GM12878 (cell line): ENCODE measurements at regions not wholly inside any gene's neighbourhood (a gene's known extent, or its start where the extent isn't known, plus 50 kb on each side); places are given as distances from the start of the nearest gene placed in this dataset.

Experiments
- ATAC-seq: fragments of 200-7000 bp; cut with Tn5 transposase; 3 replicates; pipeline ENCODE4 v1.9.1; 2020; ENCODE audit warnings: mild to moderate bottlenecking, moderate library complexity
- BruUV-seq: library from RNA; stranded (reverse); fragments of 400-500 nt; replicated peaks from 2 replicates; lab custom pipeline; 2021; lab: Mats Ljungman, UMichigan
- CTCF ChIA-PET: fragments of 300-600 bp; sonication (Branson Sonifier 250); formaldehyde crosslinking; extraction: SDS; loops from one replicate; lab custom pipeline; 2021; ENCODE audit warnings: inconsistent platforms; lab: Yijun Ruan, JAX
- POLR2A ChIA-PET: fragments of 350-600 bp; formaldehyde crosslinking; extraction: SDS; loops from one replicate; lab custom pipeline; 2021; ENCODE audit warnings: inconsistent platforms; lab: Charles Lee
- RAD21 ChIA-PET: fragments of 300-600 bp; sonication (Branson Sonifier 250); formaldehyde crosslinking; loops from one replicate; lab custom pipeline; 2023; ENCODE audit warnings: antibody characterized with exemption; ENCODE audit not compliant: unreplicated experiment; lab: Charles Lee
- SMC1A ChIA-PET: fragments of 300-600 bp; sonication (Branson Sonifier 250); formaldehyde crosslinking; loops from one replicate; lab custom pipeline; 2023; ENCODE audit not compliant: unreplicated experiment, uncharacterized antibody; lab: Charles Lee
- DNase-seq: peaks from one replicate; pipeline ENCODE4 v3.0.0-alpha.2; 2011; ENCODE audit warnings: low read depth, low spot score
- FAIRE-seq: peaks from 3 replicates; lab custom pipeline; 2011; peaks lifted over from hg19 to GRCh38; lab: Jason Lieb, UNC
- H2AFZ ChIP-seq: 2 replicates; pipeline ENCODE4 v1.6.0; 2011; ENCODE audit warnings: low read depth, low read length, control low read depth; ENCODE audit not compliant: control insufficient read depth
- H3K27ac ChIP-seq: 2 replicates; pipeline ENCODE4 v1.5.1; 2011; ENCODE audit warnings: control low read depth; ENCODE audit not compliant: control insufficient read depth, insufficient read depth
- H3K27me3 ChIP-seq, 2 experiments: replicated peaks in 1 of 2; 2 replicates each; pipeline versions ENCODE4 v1.6.0 to v1.6.1; 2011; ENCODE audit warnings: low read length in 1 of 2; ENCODE audit not compliant: control insufficient read depth in 2 of 2, insufficient read depth in 2 of 2
- H3K36me3 ChIP-seq, 2 experiments: 2 replicates each; pipeline ENCODE4 v1.5.1; 2011; ENCODE audit warnings: low read length in 1 of 2; ENCODE audit not compliant: control insufficient read depth in 2 of 2, insufficient read depth in 2 of 2
- H3K4me1 ChIP-seq: 2 replicates; pipeline ENCODE4 v1.6.1; 2011; ENCODE audit warnings: mild to moderate bottlenecking, low read length, moderate library complexity, mixed read lengths; ENCODE audit not compliant: control insufficient read depth, insufficient read depth
- H3K4me2 ChIP-seq: 2 replicates; pipeline ENCODE4 v1.6.0; 2011; ENCODE audit warnings: control low read depth; ENCODE audit not compliant: control insufficient read depth, insufficient read depth
- H3K4me3 ChIP-seq: fragments of 200-600 bp; sonication (generic); 2 replicates; pipeline ENCODE4 v1.5.1; 2016
- H3K79me2 ChIP-seq: 2 replicates; pipeline ENCODE4 v1.6.0; 2011; ENCODE audit warnings: low read length; ENCODE audit not compliant: control insufficient read depth, insufficient read depth
- H3K9ac ChIP-seq: 2 replicates; pipeline ENCODE4 v1.8.0; 2011; ENCODE audit warnings: low read length, control low read depth, mixed read lengths; ENCODE audit not compliant: control insufficient read depth, insufficient read depth
- H3K9me3 ChIP-seq: replicated peaks from 3 replicates; pipeline ENCODE4 v1.5.1; 2011; ENCODE audit warnings: mild to moderate bottlenecking, low read length; ENCODE audit not compliant: control insufficient read depth, insufficient read depth
- H4K20me1 ChIP-seq: 2 replicates; pipeline ENCODE4 v1.6.0; 2011; ENCODE audit not compliant: control insufficient read depth, insufficient read depth
- ATF3 ChIP-seq: IDR thresholded peaks from 2 replicates; pipeline ENCODE4 v1.6.1; 2011; ENCODE audit warnings: low read depth, mild to moderate bottlenecking, low read length, moderate library complexity, borderline replicate concordance; ENCODE audit errors: extremely low read depth
- ATF7 ChIP-seq: fragments of 450-650 bp; IDR thresholded peaks from 2 replicates; pipeline ENCODE4 v1.6.1; 2016; ENCODE audit warnings: low read depth, mild to moderate bottlenecking
- BRCA1 ChIP-seq: IDR thresholded peaks from 2 replicates; pipeline ENCODE4 v1.6.1; 2011; ENCODE audit warnings: low read depth, low read length, improper control_type of control experiment
- ETV6 ChIP-seq, 2 experiments: fragments of 450-650 bp in 1 of 2; IDR thresholded peaks in 1 of 2; conservative IDR thresholded peaks in 1 of 2; 2 replicates each; pipeline ENCODE4 v1.6.1; 2014; ENCODE audit warnings: antibody characterized with exemption in 1 of 2, borderline replicate concordance in 1 of 2, low read depth in 1 of 2, mild to moderate bottlenecking in 1 of 2, moderate library complexity in 1 of 2
- HCFC1 ChIP-seq: fragments of 150-350 bp; IDR thresholded peaks from 2 replicates; pipeline ENCODE4 v1.6.1; 2014; ENCODE audit warnings: low read length
- IKZF2 ChIP-seq, 2 experiments: fragments of 450-650 bp; IDR thresholded peaks; 2 replicates each; pipeline ENCODE4 v1.6.1; 2017; ENCODE audit warnings: mild to moderate bottlenecking in 2 of 2, moderate library complexity in 2 of 2
- JUND ChIP-seq: IDR thresholded peaks from 2 replicates; pipeline ENCODE4 v1.6.1; 2012; ENCODE audit warnings: low read depth, mild to moderate bottlenecking, low read length, improper control_type of control experiment, moderate library complexity
- MEF2A ChIP-seq: IDR thresholded peaks from 2 replicates; pipeline ENCODE4 v1.6.1; 2011; ENCODE audit warnings: low read depth, mild to moderate bottlenecking, low read length, moderate library complexity; ENCODE audit not compliant: insufficient read depth
- MTA3 ChIP-seq: IDR thresholded peaks from 2 replicates; pipeline ENCODE4 v1.6.1; 2012; ENCODE audit warnings: low read length, inconsistent platforms, borderline replicate concordance
- NR2C1 ChIP-seq: fragments of 450-650 bp; IDR thresholded peaks from 2 replicates; pipeline ENCODE4 v1.6.1; 2017; ENCODE audit warnings: antibody characterized with exemption, mild to moderate bottlenecking, moderate library complexity
- RAD21 ChIP-seq: IDR thresholded peaks from 2 replicates; pipeline ENCODE4 v1.6.1; 2011; ENCODE audit warnings: mild to moderate bottlenecking, low read depth, low read length, moderate library complexity; ENCODE audit not compliant: insufficient read depth
- RELA ChIP-seq: fragments of 450-650 bp; IDR thresholded peaks from 2 replicates; pipeline ENCODE4 v1.8.0; 2014; ENCODE audit warnings: borderline replicate concordance; ENCODE audit not compliant: partially characterized antibody
- RFX5 ChIP-seq: IDR thresholded peaks from 2 replicates; pipeline ENCODE4 v1.6.1; 2011; ENCODE audit warnings: low read depth, low read length, improper control_type of control experiment
- SIX5 ChIP-seq: IDR thresholded peaks from 2 replicates; pipeline ENCODE4 v1.6.1; 2011; ENCODE audit warnings: mild to moderate bottlenecking, low read depth, low read length, moderate library complexity; ENCODE audit not compliant: severe bottlenecking
- SP1 ChIP-seq: IDR thresholded peaks from one replicate; pipeline ENCODE4 v1.6.1; 2011; ENCODE audit warnings: low read depth, low read length
- TCF12 ChIP-seq: IDR thresholded peaks from 2 replicates; pipeline ENCODE4 v1.6.1; 2011; ENCODE audit warnings: low read depth, mild to moderate bottlenecking, low read length
- USF2 ChIP-seq: IDR thresholded peaks from 2 replicates; pipeline ENCODE4 v1.6.1; 2011; ENCODE audit warnings: low read depth, low read length, improper control_type of control experiment, borderline replicate concordance
- ZNF592 ChIP-seq: fragments of 450-650 bp; IDR thresholded peaks from 2 replicates; pipeline ENCODE4 v1.6.1; 2017; ENCODE audit warnings: mild to moderate bottlenecking, moderate library complexity
- ZNF622 ChIP-seq: fragments of 450-650 bp; IDR thresholded peaks from 2 replicates; pipeline ENCODE4 v1.6.1; 2017; ENCODE audit warnings: mild to moderate bottlenecking, inconsistent platforms
- WGBS: methylation state at CpG from one replicate; pipeline ENCODE4 v1.1.6; 2016; ENCODE audit warnings: low lambda C conversion rate; ENCODE audit not compliant: insufficient replicate concordance, insufficient coverage; ENCODE audit errors: missing lambda C conversion rate; 5-methylcytosine and 5-hydroxymethylcytosine counted together
- in situ Hi-C: fragments of 300-500 bp; cut with MboI; formaldehyde crosslinking; loops from 9 replicates; pipeline ENCODE4 v1.14.3; 2018; ENCODE audit warnings: mixed read lengths
- intact Hi-C: fragments of 100-400 bp; cut with micrococcal nuclease; formaldehyde crosslinking; loops from one replicate; pipeline ENCODE4 v1.14.2; 2022; ENCODE audit not compliant: unreplicated experiment

- Histone ChIP-seq H3K36me3 (no peaks in the 10 kb centered on the region), H3K4me2 (no peak overlapping the region), H3K9ac (no peak overlapping the region), H4K20me1 (no peaks in the 10 kb centered on the region), H2AFZ (no peak overlapping the region), H3K79me2 (no peaks in the 10 kb centered on the region), H3K4me3 (no peak overlapping the region), H3K27me3 (no peaks in the 10 kb centered on the region), H3K27ac (no peak overlapping the region), H3K9me3 (no peaks in the 10 kb centered on the region), H3K4me1 (no peaks in the 10 kb centered on the region)
- WGBS: 18% methylated on average over 6 of the region's 6 CpGs
- FAIRE-seq: no peak
- ATAC-seq: no peak
- intact Hi-C loops (no loop called here), in situ Hi-C loops (no loop called here)
- no TSS peak for BruUV-seq
- SMC1A ChIA-PET: interaction anchor here (1.0 kb wide), 1 partner anchor 12 kb away, joined by 4 read pairs; no protein-coding TSS in a partner anchor
- RAD21 ChIA-PET: no interaction called here
- CTCF ChIA-PET: no interaction called here
- TF ChIP-seq BRCA1: no peak
- no peak for TF ChIP-seq MTA3
- TF ChIP-seq SP1: no peak
- TF ChIP-seq MEF2A: no peak
- TF ChIP-seq RELA: no peak
- TF ChIP-seq RFX5: no peak
- TF ChIP-seq HCFC1: no peak
- TF ChIP-seq TCF12: no peak
- no peak for TF ChIP-seq IKZF2 (IDR thresholded peaks at IDR 0.05)
- TF ChIP-seq ATF7: no peak
- no peak for TF ChIP-seq JUND
- no peak for TF ChIP-seq SIX5
- no peak for TF ChIP-seq USF2
- no peak for TF ChIP-seq ETV6 (conservative IDR thresholded peaks at IDR 0.05 in 1 of 2, IDR thresholded peaks at IDR 0.05 in 1 of 2; ENCODE audit: borderline replicate concordance in 1 of 2, low read depth in 1 of 2)
- TF ChIP-seq ZNF622: no peak
- TF ChIP-seq RAD21: no peak
- no peak for TF ChIP-seq NR2C1
- no peak for TF ChIP-seq ZNF592
- TF ChIP-seq ATF3: no peak
- POLR2A ChIA-PET: no interaction called here
- no peak for DNase-seq
These were observed 117.2 kb upstream of the CDH20 start for GRCh38 chr18:61216051-61216450.
